BE2C (cell line): ENCODE measurements at regions not wholly inside any gene's neighbourhood (a gene's known extent, or its start where the extent isn't known, plus 50 kb on each side); places are given as distances from the start of the nearest gene placed in this dataset.

ENCODE experiments used
- DNase-seq: peaks from one replicate; pipeline ENCODE4 v3.0.0-alpha.2; 2020
- H3K27me3 ChIP-seq: fragments of 250-450 bp; sonication (Bioruptor Pico); 2 replicates; pipeline ENCODE4 v1.5.1; 2020; ENCODE audit warnings: mild to moderate bottlenecking
- H3K36me3 ChIP-seq: fragments of 250-450 bp; sonication (Bioruptor Pico); 2 replicates; pipeline ENCODE4 v1.5.1; 2020; ENCODE audit warnings: mild to moderate bottlenecking
- H3K4me1 ChIP-seq: fragments of 250-450 bp; sonication (Bioruptor Pico); 2 replicates; pipeline ENCODE4 v1.5.1; 2020
- H3K4me3 ChIP-seq: 2 replicates; pipeline ENCODE4 v1.5.1; 2011; ENCODE audit warnings: low read depth, low read length
- H3K9me3 ChIP-seq: fragments of 250-450 bp; sonication (Bioruptor Pico); 2 replicates; pipeline ENCODE4 v1.5.1; 2020
- CTCF ChIP-seq: IDR thresholded peaks from 2 replicates; pipeline ENCODE4 v1.5.1; 2012; ENCODE audit warnings: mild to moderate bottlenecking, low read depth, low read length

DNA sequence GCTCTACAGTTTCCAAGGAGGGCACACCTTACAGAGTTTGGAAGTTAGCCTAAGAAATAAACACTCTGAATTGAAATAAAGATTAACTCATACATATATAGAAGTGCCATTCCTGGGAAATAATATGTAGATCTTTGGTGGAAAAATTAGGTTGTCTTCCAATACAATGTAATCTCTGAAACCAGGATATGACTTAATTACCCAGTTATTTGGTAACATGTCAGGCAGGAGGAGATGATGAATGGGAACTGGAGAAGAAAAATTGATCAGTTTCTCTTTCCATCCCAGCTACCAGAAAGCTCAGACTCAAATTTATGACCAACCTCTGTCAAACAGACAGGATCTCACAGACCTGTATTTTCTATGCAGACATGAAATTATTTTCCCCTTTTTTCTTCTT is 215.2 kb upstream of the SNX2 start:
- H3K36me3 ChIP-seq, result no peaks in the 10 kb centered on the region
- H3K9me3 ChIP-seq, result no peaks in the 10 kb centered on the region
- H3K4me1 ChIP-seq, result no peaks in the 10 kb centered on the region; the same call in 1 of the 2 replicates
- peaks cover 4% of the 10 kb centered on the region for H3K27me3 ChIP-seq
- H3K4me3 ChIP-seq, result no peak overlapping the region
- no peak for TF ChIP-seq CTCF
- no peak for DNase-seq

GRCh38 chr5:122561209-122561608 is 213.7 kb upstream of the SNX2 start:
- no peak for TF ChIP-seq CTCF
- Histone ChIP-seq H3K4me1 (no peaks in the 10 kb centered on the region; the same call in 1 of the 2 replicates), H3K4me3 (no peak overlapping the region), H3K36me3 (no peaks in the 10 kb centered on the region), H3K27me3 (peaks cover 3% of the 10 kb centered on the region; the same call in 1 of the 2 replicates), H3K9me3 (no peaks in the 10 kb centered on the region)
- no peak for DNase-seq

DNA sequence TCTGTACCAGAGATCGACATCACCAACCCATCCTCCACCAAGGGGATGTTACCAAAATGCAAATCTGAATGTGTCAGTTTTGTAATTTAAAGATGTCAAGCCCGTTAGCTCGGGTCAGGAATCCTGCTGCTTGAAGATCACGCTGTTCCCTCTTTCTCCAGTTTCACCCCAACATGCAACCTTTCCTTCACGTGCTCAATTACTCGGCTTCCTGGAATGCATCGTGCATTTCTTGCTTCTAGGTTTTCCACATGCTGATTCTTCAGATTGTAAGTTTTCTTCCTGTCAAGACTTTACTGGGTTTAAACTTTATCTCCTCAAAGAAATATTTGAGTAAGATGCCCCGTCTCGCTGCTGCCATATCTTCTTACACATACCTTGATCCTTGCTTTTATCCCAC is 209.5 kb upstream of the SNX2 start:
- no peaks in the 10 kb centered on the region; the same call in 1 of the 2 replicates for H3K4me1 ChIP-seq
- no peak for DNase-seq
- no peaks in the 10 kb centered on the region for H3K36me3 ChIP-seq
- peaks cover 3% of the 10 kb centered on the region; the same call in 1 of the 2 replicates for H3K27me3 ChIP-seq
- no peak overlapping the region for H3K4me3 ChIP-seq
- H3K9me3 ChIP-seq, result no peaks in the 10 kb centered on the region
- no peak for TF ChIP-seq CTCF

DNA sequence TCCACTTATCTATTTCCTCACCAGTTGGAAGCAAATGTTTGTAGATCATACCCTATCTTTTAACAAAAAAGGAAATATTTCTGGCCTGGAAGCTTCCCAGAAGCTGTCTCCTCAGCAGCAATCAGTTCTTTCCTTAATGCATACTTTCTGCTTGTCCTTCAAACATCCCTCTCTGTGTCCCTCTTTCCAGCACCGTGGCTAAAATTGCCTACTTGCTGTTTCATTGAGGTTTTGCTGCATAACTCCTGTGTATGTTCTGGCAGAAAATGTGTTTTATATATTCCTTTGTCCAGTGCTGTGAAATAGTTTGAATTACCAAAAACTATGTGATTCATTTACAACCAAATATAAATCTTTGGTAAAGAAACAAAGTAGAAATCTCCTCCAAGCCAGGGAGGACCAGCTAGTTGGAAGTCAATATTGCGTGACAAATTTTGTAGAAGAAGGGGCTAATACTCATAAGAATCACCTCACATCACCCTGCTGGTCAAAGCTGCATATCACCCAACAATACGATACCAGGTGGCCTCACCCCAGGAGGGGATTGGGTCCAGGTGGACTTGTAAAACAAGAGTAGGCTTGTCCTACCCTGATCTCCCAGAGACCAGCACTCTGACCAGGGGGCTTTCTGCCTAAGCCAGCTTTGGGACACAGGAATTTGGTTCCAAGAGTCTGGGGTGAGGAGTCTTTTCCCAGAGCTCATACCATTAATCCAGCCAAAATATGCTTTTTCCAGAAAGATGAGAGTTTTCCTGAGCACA is 198.4 kb upstream of the SNX2 start:
- Histone ChIP-seq H3K36me3 (no peaks in the 10 kb centered on the region), H3K4me3 (no peak overlapping the region), H3K9me3 (no peaks in the 10 kb centered on the region; the same call in 1 of the 2 replicates), H3K27me3 (peaks cover 4% of the 10 kb centered on the region; the same call in 1 of the 2 replicates), H3K4me1 (no peaks in the 10 kb centered on the region)
- no peak for DNase-seq
- TF ChIP-seq CTCF, result no peak

DNA sequence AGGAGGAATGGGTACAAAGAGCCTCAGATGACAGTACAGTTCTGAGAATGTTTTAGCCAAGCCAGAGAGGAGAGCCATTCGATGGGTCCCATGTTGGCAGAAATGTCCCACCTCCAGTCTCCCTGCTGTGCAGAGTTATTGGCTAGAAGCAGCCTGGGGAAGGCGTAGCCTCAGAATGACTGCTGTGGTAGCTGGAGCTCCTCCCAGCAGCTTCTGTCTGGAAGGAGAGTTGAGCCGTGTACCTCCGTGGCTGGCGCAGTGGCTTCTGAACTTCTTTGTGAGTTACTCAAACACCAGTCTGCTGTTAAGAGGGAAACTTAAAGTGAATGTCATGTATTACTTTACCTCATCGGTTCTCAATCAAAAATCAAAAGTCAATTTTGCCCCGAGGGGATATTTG is 193.3 kb upstream of the SNX2 start:
- peaks cover 19% of the 10 kb centered on the region for H3K27me3 ChIP-seq
- no peak for TF ChIP-seq CTCF
- no peak overlapping the region for H3K4me3 ChIP-seq
- no peaks in the 10 kb centered on the region for H3K4me1 ChIP-seq
- no peaks in the 10 kb centered on the region for H3K36me3 ChIP-seq
- DNase-seq, result peak; percentile 8
- no peaks in the 10 kb centered on the region; the same call in 1 of the 2 replicates for H3K9me3 ChIP-seq
